SK-N-MC (cell line): ENCODE measurements at regions not wholly inside any gene's neighbourhood (a gene's known extent, or its start where the extent isn't known, plus 50 kb on each side); places are given as distances from the start of the nearest gene placed in this dataset.

Experiments
- EZH2 ChIP-seq: fragments of 200-600 bp; sonication (generic); IDR thresholded peaks from one replicate; pipeline ENCODE4 v1.6.1; 2017; ENCODE audit warnings: antibody characterized with exemption
- POLR2AphosphoS5 ChIP-seq: IDR thresholded peaks from 2 replicates; pipeline ENCODE4 v1.6.1; 2012; ENCODE audit warnings: mild to moderate bottlenecking, low read depth, low read length, borderline replicate concordance

DNA sequence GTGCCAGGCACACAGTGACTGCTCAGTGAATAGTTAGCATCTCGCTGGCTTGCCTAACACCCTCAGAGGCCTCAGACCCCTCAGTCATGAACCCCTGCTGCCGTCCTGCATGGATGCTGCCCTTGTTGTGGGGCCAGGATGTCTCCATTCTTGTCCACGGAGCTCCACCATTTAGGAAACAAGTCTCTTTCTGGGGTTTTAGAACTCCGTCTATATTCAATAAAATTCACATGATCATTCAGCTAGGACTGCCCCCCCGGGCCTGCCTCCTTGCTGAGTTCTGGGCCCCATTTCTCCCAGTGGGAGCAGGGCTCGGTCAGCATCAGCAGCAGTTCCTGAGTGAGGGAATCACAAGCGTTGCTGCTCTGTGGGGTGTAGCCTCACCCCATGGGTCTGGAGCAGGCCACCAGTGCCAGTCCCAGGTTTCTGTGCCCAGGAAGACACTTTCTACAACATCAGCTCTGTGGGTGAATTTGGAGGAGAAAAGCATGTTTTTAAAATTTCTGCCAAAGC lies 134.1 kb downstream of the RHOU start:
- TF ChIP-seq POLR2AphosphoS5 (no peak), EZH2 (no peak)
